ENCODE measurements at regions not wholly inside any gene's neighbourhood (a gene's known extent, or its start where the extent isn't known, plus 50 kb on each side); places are given as distances from the start of the nearest gene placed in this dataset.
A peak's percentile ranks its signal among the peaks of the same experiment; 100 is the strongest.
"Not testable (repeated sequence)": the region's sequence is repeated elsewhere in the genome, so short reads cannot be mapped to it uniquely, and the experiment has no call there.

GRCh38 chr3:81363816-81364215 lies 397.6 kb downstream of the GBE1 start:
- DNase-seq = no peak

GRCh38 chr3:81354119-81354518 lies 407.3 kb downstream of the GBE1 start:
- DNase-seq = no peak

GRCh38 chr3:81352867-81353266 lies 408.6 kb downstream of the GBE1 start:
- DNase-seq = peak; percentile 50

- peak; percentile 7 for DNase-seq
Measured at GRCh38 chr3:81349816-81350340, 411.6 kb downstream of the GBE1 start.

GRCh38 chr3:81339040-81339845 lies 422.2 kb downstream of the GBE1 start:
- DNase-seq = peak; percentile 57

GRCh38 chr3:81336470-81336869 lies 425.0 kb downstream of the GBE1 start:
- DNase-seq = no peak

GRCh38 chr3:81329835-81330234 lies 431.6 kb downstream of the GBE1 start:
- not testable (repeated sequence) for DNase-seq

GRCh38 chr3:81326245-81326644 lies 435.2 kb downstream of the GBE1 start:
- no peak for DNase-seq

GRCh38 chr3:81320862-81321261 lies 440.6 kb downstream of the GBE1 start:
- DNase-seq = no peak

- peak; percentile 26 for DNase-seq
Measured at GRCh38 chr3:81315030-81315429, 446.4 kb downstream of the GBE1 start.

GRCh38 chr3:81311321-81311720 lies 450.1 kb downstream of the GBE1 start:
- DNase-seq = no peak

- DNase-seq = no peak
Measured at GRCh38 chr3:81308306-81308705, 453.1 kb downstream of the GBE1 start.

GRCh38 chr3:81307221-81307620 lies 454.2 kb downstream of the GBE1 start:
- peak; percentile 6 for DNase-seq

GRCh38 chr3:81303321-81303720 lies 458.1 kb downstream of the GBE1 start:
- DNase-seq = no peak

GRCh38 chr3:81302045-81302444 lies 459.4 kb downstream of the GBE1 start:
- DNase-seq = peak; percentile 69

- peak; percentile 1 for DNase-seq
Measured at GRCh38 chr3:81301230-81301629, 460.2 kb downstream of the GBE1 start.

GRCh38 chr3:81300324-81300927 lies 461.0 kb downstream of the GBE1 start:
- peak; percentile 89 for DNase-seq

GRCh38 chr3:81299481-81299880 lies 462.0 kb downstream of the GBE1 start:
- DNase-seq = peak; percentile 52

- no peak for DNase-seq
Measured at GRCh38 chr3:81295906-81296577, 465.4 kb downstream of the GBE1 start.

- DNase-seq = no peak
Measured at GRCh38 chr3:81293156-81293555, 468.3 kb downstream of the GBE1 start.

GRCh38 chr3:81291586-81291985 lies 469.9 kb downstream of the GBE1 start:
- DNase-seq = no peak

- no peak for DNase-seq
Measured at GRCh38 chr3:81289676-81290075, 471.8 kb downstream of the GBE1 start.

GRCh38 chr3:81279481-81280379 lies 481.7 kb downstream of the GBE1 start:
- DNase-seq = no peak
